ENCODE measurements at regions not wholly inside any gene's neighbourhood (a gene's known extent, or its start where the extent isn't known, plus 50 kb on each side); places are given as distances from the start of the nearest gene placed in this dataset.

- H3K9me3 ChIP-seq, result no peaks in the 10 kb centered on the region
- no peaks in the 10 kb centered on the region for H3K27me3 ChIP-seq
- H3K4me1 ChIP-seq, result peaks cover 4 to 63% (median 31%) of the 10 kb centered on the region in 9 donors
- TF ChIP-seq, protein P1, sequence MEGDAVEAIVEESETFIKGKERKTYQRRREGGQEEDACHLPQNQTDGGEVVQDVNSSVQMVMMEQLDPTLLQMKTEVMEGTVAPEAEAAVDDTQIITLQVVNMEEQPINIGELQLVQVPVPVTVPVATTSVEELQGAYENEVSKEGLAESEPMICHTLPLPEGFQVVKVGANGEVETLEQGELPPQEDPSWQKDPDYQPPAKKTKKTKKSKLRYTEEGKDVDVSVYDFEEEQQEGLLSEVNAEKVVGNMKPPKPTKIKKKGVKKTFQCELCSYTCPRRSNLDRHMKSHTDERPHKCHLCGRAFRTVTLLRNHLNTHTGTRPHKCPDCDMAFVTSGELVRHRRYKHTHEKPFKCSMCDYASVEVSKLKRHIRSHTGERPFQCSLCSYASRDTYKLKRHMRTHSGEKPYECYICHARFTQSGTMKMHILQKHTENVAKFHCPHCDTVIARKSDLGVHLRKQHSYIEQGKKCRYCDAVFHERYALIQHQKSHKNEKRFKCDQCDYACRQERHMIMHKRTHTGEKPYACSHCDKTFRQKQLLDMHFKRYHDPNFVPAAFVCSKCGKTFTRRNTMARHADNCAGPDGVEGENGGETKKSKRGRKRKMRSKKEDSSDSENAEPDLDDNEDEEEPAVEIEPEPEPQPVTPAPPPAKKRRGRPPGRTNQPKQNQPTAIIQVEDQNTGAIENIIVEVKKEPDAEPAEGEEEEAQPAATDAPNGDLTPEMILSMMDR (IDR thresholded peaks at IDR 0.05), result no peak
- no peak overlapping the region for H3K4me3 ChIP-seq
- intact Hi-C loops (cut with DNase I), result loop anchor here in 1 of 10 donors (5.0 kb wide), 1 partner anchor 141 kb away; no protein-coding TSS in a partner anchor
- 86 to 94% methylated on average over 6 of the region's 6 CpGs for WGBS, 2 donors
- ATAC-seq (no peak), DNase-seq (no peak)
- H3K27ac ChIP-seq, result peak overlapping the region in 9 of 10 donors; percentile 35 to 90 (median 69)
- no peaks in the 10 kb centered on the region for H3K36me3 ChIP-seq
Measured at GRCh38 chr10:43706166-43706565, 57.5 kb upstream of the ZNF32 start.

DNA sequence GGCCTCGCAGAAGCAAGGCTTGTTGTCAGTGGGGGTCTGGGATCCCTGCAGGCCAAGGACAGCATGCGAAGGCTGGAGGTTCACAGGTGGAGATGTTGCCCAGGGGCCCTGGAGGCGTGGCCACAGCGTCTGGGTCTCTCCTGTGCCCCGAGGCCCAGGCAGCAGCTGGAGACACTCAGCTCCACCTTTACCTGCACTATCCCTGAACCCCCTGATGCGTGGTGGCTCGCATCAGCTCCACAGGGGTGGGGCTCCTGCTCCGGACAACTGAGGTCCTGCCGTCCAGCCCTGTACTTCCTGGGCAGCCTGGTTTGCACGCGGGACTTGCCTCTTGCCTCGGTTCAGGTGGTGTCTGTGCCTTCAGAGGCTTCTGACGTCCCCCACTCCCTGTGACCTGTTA is 54.6 kb upstream of the ZNF32 start:
- ATAC-seq, result no peak
- Histone ChIP-seq H3K9me3 (no peaks in the 10 kb centered on the region), H3K36me3 (no peaks in the 10 kb centered on the region), H3K27me3 (no peaks in the 10 kb centered on the region), H3K4me1 (peaks cover 11 to 80% (median 50%) of the 10 kb centered on the region in 9 donors), H3K27ac (peak overlapping the region in 7 of 10 donors; percentile 25 to 83 (median 57)), H3K4me3 (no peak overlapping the region)
- no peak for DNase-seq
- intact Hi-C loops (cut with DNase I), result no loop called here
- TF ChIP-seq, protein P1 (IDR thresholded peaks at IDR 0.05), result no peak
- 86 to 95% methylated on average over 13 of the region's 13 CpGs for WGBS, 2 donors

GRCh38 chr10:43702936-43703281 is 54.2 kb upstream of the ZNF32 start:
- Histone ChIP-seq H3K9me3 (no peaks in the 10 kb centered on the region), H3K27me3 (no peaks in the 10 kb centered on the region), H3K36me3 (no peaks in the 10 kb centered on the region), H3K4me1 (peaks cover 12 to 80% (median 54%) of the 10 kb centered on the region in 9 donors), H3K4me3 (no peak overlapping the region), H3K27ac (peak overlapping the region in 7 of 10 donors; percentile 25 to 83 (median 57))
- intact Hi-C loops (cut with DNase I), result no loop called here
- no peak for ATAC-seq
- DNase-seq, result no peak
- 97% methylated on average over 19 of the region's 19 CpGs for WGBS, 2 donors
- TF ChIP-seq, protein P1 (IDR thresholded peaks at IDR 0.05), result no peak

- no peak overlapping the region for H3K4me3 ChIP-seq
- no peaks in the 10 kb centered on the region for H3K36me3 ChIP-seq
- H3K4me1 ChIP-seq, result peaks cover 11 to 80% (median 53%) of the 10 kb centered on the region in 9 donors
- WGBS, 2 donors, result 89 to 92% methylated on average over 33 of the region's 33 CpGs
- DNase-seq, result no peak
- peak overlapping the region in 2 of 10 donors; percentile 57 to 83 for H3K27ac ChIP-seq
- H3K9me3 ChIP-seq, result no peaks in the 10 kb centered on the region
- intact Hi-C loops (cut with DNase I), result no loop called here
- no peaks in the 10 kb centered on the region for H3K27me3 ChIP-seq
- TF ChIP-seq, protein P1 (IDR thresholded peaks at IDR 0.05), result no peak
- ATAC-seq, result no peak
Measured at GRCh38 chr10:43702213-43702935, 53.7 kb upstream of the ZNF32 start.

Data from heart right ventricle (tissue), 16 donors.